Testis (tissue), 2 donors: ENCODE measurements at regions not wholly inside any gene's neighbourhood (a gene's known extent, or its start where the extent isn't known, plus 50 kb on each side); places are given as distances from the start of the nearest gene placed in this dataset.
"Not testable (repeated sequence)": the region's sequence is repeated elsewhere in the genome, so short reads cannot be mapped to it uniquely, and the experiment has no call there.

Experiments
- CTCF ChIP-seq, 3 experiments: fragments of 450-650 bp in 2 of 3; fragments of 200-600 bp in 1 of 3; sonication (generic) in 1 of 3; IDR thresholded peaks; one replicate each; pipeline ENCODE4 v1.5.1; 2016 to 2019; ENCODE audit warnings: antibody characterized with exemption in 3 of 3, mild to moderate bottlenecking in 2 of 3, moderate library complexity in 1 of 3
- POLR2A ChIP-seq: fragments of 450-650 bp; IDR thresholded peaks from one replicate; pipeline ENCODE4 v1.6.1; 2017; ENCODE audit warnings: antibody characterized with exemption, mild to moderate bottlenecking, moderate library complexity

GRCh38 chr1:65657609-65658008, 135.1 kb upstream of the PDE4B start:
- TF ChIP-seq CTCF (IDR thresholded peaks at IDR 0.05); POLR2A: not testable (repeated sequence)
